Body of pancreas (tissue), 4 donors: ENCODE measurements at regions not wholly inside any gene's neighbourhood (a gene's known extent, or its start where the extent isn't known, plus 50 kb on each side); places are given as distances from the start of the nearest gene placed in this dataset.

Experiments used
- ATAC-seq: fragments of 150-250 bp; one replicate; pipeline ENCODE4 v1.9.1; 2016
- DNase-seq, 4 donors: peaks; one replicate each; pipeline ENCODE4 v3.0.0-alpha.2; 2019
- H3K27ac ChIP-seq, 4 donors: fragments of 200-600 bp; sonication (generic); 1 replicate in 3 of 4; 2 replicates in 1 of 4; pipeline versions ENCODE4 v1.5.1 to v1.6.1; 2016 to 2019; ENCODE audit warnings: mild to moderate bottlenecking in 1 of 4, mixed read lengths in 1 of 4, moderate library complexity in 1 of 4
- H3K27me3 ChIP-seq, 2 donors: fragments of 200-600 bp; sonication (generic); one replicate each; pipeline ENCODE4 v1.6.0; 2016; ENCODE audit warnings: mild to moderate bottlenecking in 1 of 2
- H3K36me3 ChIP-seq, 2 donors: fragments of 200-600 bp; sonication (generic); replicated peaks in 1 of 2; 2 replicates each; pipeline ENCODE4 v1.5.1; 2016; ENCODE audit warnings: low read depth in 2 of 2; ENCODE audit not compliant: insufficient read depth in 1 of 2
- H3K4me1 ChIP-seq: fragments of 200-600 bp; sonication (generic); one replicate; pipeline ENCODE4 v1.6.0; 2016
- H3K4me3 ChIP-seq, 2 donors: fragments of 200-600 bp; sonication (generic); 1 replicate in 1 of 2; 2 replicates in 1 of 2; pipeline ENCODE4 v1.5.1; 2016 to 2019
- H3K9me3 ChIP-seq, 3 donors: fragments of 200-600 bp; sonication (generic); 1 replicate in 2 of 3; 2 replicates in 1 of 3; pipeline ENCODE4 v1.5.1; 2016
- POLR2A ChIP-seq, 3 donors: fragments of 450-650 bp; IDR thresholded peaks; one replicate each; pipeline ENCODE4 v1.6.1; 2016; ENCODE audit warnings: antibody characterized with exemption in 3 of 3, mild to moderate bottlenecking in 2 of 3
- WGBS, 2 donors: methylation state at CpG; one replicate each; pipeline ENCODE4 v1.1.5; 2017; 5-methylcytosine and 5-hydroxymethylcytosine counted together
- intact Hi-C: fragments of 100-400 bp; cut with DNase I; formaldehyde crosslinking; loops from one replicate; pipeline ENCODE4 v1.15.1; 2023
- TF ChIP-seq, protein P1 (sequence below), 7 experiments: fragments of 450-650 bp in 4 of 7; fragments of 200-600 bp in 3 of 7; sonication (generic) in 3 of 7; IDR thresholded peaks; one replicate each; pipeline ENCODE4 v1.5.1; 2016 to 2019; ENCODE audit warnings: antibody characterized with exemption in 7 of 7

DNA sequence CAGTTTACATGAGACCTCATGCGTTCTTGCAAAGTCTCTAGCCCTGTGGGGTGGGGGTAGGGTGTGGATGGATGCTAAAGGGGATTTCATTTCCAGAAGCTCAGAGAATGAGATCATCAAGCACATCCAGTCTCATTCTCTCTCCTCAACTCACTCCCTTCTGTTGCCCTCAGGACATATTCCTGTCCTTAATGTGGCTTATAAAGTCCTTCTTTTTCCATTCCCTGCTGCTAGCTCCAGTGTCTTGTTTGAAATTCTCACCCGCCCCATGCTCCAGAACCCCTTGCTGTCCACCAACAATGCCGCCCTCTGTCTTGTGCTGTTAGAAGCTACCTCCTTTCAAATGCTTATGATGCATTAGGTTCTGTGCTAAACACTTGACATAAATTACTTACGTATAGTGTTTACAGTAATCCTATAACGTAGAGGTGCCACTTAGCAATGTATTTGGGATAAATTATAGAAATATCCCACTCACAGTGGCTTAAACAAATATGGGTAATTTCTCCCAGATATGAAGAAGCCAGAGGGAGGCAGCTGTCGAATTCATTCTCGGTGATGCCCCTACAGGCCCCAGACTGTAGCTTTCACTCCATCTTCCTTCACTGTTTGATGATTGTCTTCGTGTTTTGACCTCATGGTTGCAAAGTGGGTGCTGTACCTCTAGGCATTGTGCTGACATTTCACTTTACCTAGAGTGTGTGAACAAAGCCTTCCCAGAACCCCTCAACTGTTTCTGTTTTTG, 273.1 kb upstream of the TBL1XR1 start:
- Histone ChIP-seq H3K27ac (no peak overlapping the region), H3K4me1 (no peaks in the 10 kb centered on the region)

GRCh38 chr3:177471733-177472480, 274.6 kb upstream of the TBL1XR1 start:
- no peak for ATAC-seq
- Histone ChIP-seq H3K9me3 (no peaks in the 10 kb centered on the region), H3K4me3 (no peak overlapping the region), H3K36me3 (no peaks in the 10 kb centered on the region), H3K27me3 (no peaks in the 10 kb centered on the region), H3K27ac (no peak overlapping the region), H3K4me1 (no peaks in the 10 kb centered on the region)
- WGBS, 2 donors = 78 to 82% methylated on average over 4 of the region's 4 CpGs
- TF ChIP-seq, protein P1, sequence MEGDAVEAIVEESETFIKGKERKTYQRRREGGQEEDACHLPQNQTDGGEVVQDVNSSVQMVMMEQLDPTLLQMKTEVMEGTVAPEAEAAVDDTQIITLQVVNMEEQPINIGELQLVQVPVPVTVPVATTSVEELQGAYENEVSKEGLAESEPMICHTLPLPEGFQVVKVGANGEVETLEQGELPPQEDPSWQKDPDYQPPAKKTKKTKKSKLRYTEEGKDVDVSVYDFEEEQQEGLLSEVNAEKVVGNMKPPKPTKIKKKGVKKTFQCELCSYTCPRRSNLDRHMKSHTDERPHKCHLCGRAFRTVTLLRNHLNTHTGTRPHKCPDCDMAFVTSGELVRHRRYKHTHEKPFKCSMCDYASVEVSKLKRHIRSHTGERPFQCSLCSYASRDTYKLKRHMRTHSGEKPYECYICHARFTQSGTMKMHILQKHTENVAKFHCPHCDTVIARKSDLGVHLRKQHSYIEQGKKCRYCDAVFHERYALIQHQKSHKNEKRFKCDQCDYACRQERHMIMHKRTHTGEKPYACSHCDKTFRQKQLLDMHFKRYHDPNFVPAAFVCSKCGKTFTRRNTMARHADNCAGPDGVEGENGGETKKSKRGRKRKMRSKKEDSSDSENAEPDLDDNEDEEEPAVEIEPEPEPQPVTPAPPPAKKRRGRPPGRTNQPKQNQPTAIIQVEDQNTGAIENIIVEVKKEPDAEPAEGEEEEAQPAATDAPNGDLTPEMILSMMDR (IDR thresholded peaks at IDR 0.05) = no peak
- no peak for TF ChIP-seq POLR2A (IDR thresholded peaks at IDR 0.05)
- DNase-seq = no peak
- intact Hi-C loops = no loop called here

More for the DNA sequence above, 273.1 kb upstream of the TBL1XR1 start:
- no peak for TF ChIP-seq POLR2A (IDR thresholded peaks at IDR 0.05)
- TF ChIP-seq, protein P1 (IDR thresholded peaks at IDR 0.05) = no peak
- Histone ChIP-seq H3K9me3 (no peaks in the 10 kb centered on the region), H3K27me3 (no peaks in the 10 kb centered on the region), H3K36me3 (no peaks in the 10 kb centered on the region), H3K4me3 (no peak overlapping the region)
- ATAC-seq = no peak
- intact Hi-C loops = no loop called here
- DNase-seq = no peak
- WGBS, 2 donors = 94 to 96% methylated on average over 8 of the region's 8 CpGs

DNA sequence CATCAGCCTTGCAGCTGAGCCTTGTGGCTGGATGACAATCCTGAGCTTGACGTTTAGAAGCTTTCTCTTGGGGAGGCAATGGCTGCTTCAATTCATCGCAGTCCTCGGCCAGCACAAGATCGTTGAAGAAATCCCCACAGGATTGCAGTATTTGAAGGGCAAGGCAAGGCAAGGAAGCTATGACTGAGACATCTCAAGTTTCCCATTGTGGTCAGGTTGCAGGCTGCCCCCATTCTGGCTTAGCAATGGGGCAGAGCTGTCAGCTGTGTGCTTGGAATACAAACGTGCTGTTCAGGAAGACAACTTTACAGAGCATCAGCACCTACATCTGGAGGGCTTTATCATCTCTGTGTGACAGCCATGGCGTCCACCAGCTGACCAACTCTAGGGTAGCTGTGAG, 275.9 kb upstream of the TBL1XR1 start:
- intact Hi-C loops = no loop called here
- Histone ChIP-seq H3K27ac (no peak overlapping the region), H3K4me1 (peaks cover 7% of the 10 kb centered on the region), H3K36me3 (no peaks in the 10 kb centered on the region), H3K27me3 (no peaks in the 10 kb centered on the region), H3K9me3 (no peaks in the 10 kb centered on the region), H3K4me3 (no peak overlapping the region)
- WGBS, 2 donors = 63 to 70% methylated on average over 6 of the region's 6 CpGs
- no peak for TF ChIP-seq POLR2A (IDR thresholded peaks at IDR 0.05)
- TF ChIP-seq, protein P1 (IDR thresholded peaks at IDR 0.05) = no peak
- DNase-seq (no peak), ATAC-seq (no peak)

DNA sequence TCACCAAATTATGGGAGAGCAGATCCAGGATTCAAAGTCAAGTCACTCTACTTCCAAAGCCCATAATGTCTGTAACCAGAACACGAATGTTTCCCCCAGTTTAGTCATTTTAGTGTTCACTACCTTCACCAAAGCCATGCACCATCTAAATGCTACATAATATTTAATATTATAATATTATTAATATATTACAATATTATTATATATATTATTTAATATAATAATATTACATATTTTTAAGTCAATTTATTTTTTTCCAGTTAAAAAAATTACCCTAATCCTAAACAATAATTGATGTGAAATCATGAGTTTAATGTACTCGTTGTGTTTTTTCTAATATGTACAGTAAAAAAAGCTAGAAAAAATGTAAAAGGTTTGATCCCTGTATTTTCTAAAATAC, 276.6 kb upstream of the TBL1XR1 start:
- no peaks in the 10 kb centered on the region for H3K36me3 ChIP-seq
- ATAC-seq (no peak), DNase-seq (no peak)
- H3K4me3 ChIP-seq = no peak overlapping the region
- H3K27me3 ChIP-seq = no peaks in the 10 kb centered on the region
- H3K4me1 ChIP-seq = peaks cover 13% of the 10 kb centered on the region
- TF ChIP-seq, protein P1 (IDR thresholded peaks at IDR 0.05) = no peak
- no peak for TF ChIP-seq POLR2A (IDR thresholded peaks at IDR 0.05)
- no peaks in the 10 kb centered on the region for H3K9me3 ChIP-seq
- no peak overlapping the region for H3K27ac ChIP-seq
- intact Hi-C loops = no loop called here
- 87 to 89% methylated on average over 2 of the region's 2 CpGs for WGBS, 2 donors
